Omental fat pad (tissue), 3 donors: ENCODE measurements at regions not wholly inside any gene's neighbourhood (a gene's known extent, or its start where the extent isn't known, plus 50 kb on each side); places are given as distances from the start of the nearest gene placed in this dataset.

Experiments used
- ATAC-seq: fragments of 150-250 bp; one replicate; pipeline ENCODE4 v1.9.1; 2016; ENCODE audit warnings: mild to moderate bottlenecking, moderate library complexity; ENCODE audit not compliant: low FRiP score
- DNase-seq: peaks from one replicate; pipeline ENCODE4 v3.0.0-alpha.2; 2019; ENCODE audit warnings: low spot score
- TF ChIP-seq, protein P1 (sequence below), 3 donors: fragments of 450-650 bp; IDR thresholded peaks; one replicate each; pipeline ENCODE4 v1.5.1; 2016 to 2017; ENCODE audit warnings: antibody characterized with exemption in 3 of 3, mild to moderate bottlenecking in 3 of 3, moderate library complexity in 2 of 3

DNA sequence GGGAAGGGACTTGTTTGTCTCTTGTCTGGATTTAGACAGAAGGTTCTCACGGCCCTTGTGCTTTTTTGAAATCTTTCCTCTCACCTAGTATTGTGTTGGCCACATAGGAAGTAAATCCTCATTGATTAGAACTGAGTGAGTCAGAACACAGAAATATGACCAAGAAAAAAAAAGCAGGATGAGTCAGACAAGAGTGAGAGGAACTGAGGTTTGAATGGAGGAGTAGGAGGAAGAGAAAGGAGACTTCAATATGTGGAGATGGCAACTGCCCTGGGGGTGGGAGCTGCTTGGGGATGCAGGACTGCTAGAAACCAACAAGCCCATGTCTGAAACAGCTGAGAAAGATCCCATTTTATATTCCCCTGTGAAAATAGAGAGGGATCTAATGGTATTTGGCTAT, 194.1 kb upstream of the ZBTB20 start:
- ATAC-seq (no peak), DNase-seq (no peak)
- TF ChIP-seq, protein P1, sequence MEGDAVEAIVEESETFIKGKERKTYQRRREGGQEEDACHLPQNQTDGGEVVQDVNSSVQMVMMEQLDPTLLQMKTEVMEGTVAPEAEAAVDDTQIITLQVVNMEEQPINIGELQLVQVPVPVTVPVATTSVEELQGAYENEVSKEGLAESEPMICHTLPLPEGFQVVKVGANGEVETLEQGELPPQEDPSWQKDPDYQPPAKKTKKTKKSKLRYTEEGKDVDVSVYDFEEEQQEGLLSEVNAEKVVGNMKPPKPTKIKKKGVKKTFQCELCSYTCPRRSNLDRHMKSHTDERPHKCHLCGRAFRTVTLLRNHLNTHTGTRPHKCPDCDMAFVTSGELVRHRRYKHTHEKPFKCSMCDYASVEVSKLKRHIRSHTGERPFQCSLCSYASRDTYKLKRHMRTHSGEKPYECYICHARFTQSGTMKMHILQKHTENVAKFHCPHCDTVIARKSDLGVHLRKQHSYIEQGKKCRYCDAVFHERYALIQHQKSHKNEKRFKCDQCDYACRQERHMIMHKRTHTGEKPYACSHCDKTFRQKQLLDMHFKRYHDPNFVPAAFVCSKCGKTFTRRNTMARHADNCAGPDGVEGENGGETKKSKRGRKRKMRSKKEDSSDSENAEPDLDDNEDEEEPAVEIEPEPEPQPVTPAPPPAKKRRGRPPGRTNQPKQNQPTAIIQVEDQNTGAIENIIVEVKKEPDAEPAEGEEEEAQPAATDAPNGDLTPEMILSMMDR (IDR thresholded peaks at IDR 0.05) = no peak

DNA sequence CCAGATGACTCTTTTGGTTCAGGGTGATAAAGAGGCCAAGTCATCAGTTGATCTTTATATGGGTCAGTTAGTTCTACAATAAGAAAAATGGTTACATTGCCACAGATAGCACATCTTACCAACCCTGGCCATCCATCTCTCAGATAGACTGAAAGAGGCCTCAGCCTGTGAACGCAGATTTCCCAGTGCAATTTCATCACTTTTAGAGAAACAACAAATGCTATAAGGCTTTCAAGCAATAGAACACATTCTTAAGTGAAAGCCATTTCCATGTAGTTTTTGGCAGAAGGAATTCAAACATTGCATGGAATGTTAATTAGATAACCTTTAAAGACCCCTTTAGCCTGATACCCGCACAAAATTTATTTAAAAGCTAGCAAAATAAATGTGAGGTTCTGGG, 200.6 kb upstream of the ZBTB20 start:
- ATAC-seq (no peak), DNase-seq (no peak)
- TF ChIP-seq, protein P1 (IDR thresholded peaks at IDR 0.05) = no peak

DNA sequence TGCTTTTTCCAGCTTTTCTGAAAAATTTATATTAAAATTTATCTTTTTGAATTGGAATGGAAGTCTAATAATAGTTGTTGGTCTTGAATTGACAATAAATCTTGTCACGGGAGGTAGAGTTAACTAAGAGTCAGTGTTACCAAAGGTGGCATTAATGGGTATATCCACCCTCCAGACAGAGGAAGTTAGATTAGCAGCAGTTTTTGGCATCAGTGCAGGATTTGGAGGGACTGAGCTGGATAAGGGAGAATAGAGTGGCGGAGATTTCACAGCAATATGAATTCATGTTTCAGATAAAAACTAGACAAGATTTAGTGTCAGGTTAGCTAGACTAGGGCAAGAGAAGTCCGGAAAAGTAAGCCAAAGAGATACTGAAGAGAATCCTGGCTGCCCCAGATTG, 201.3 kb upstream of the ZBTB20 start:
- no peak for DNase-seq
- no peak for ATAC-seq
- TF ChIP-seq, protein P1 (IDR thresholded peaks at IDR 0.05) = no peak

DNA sequence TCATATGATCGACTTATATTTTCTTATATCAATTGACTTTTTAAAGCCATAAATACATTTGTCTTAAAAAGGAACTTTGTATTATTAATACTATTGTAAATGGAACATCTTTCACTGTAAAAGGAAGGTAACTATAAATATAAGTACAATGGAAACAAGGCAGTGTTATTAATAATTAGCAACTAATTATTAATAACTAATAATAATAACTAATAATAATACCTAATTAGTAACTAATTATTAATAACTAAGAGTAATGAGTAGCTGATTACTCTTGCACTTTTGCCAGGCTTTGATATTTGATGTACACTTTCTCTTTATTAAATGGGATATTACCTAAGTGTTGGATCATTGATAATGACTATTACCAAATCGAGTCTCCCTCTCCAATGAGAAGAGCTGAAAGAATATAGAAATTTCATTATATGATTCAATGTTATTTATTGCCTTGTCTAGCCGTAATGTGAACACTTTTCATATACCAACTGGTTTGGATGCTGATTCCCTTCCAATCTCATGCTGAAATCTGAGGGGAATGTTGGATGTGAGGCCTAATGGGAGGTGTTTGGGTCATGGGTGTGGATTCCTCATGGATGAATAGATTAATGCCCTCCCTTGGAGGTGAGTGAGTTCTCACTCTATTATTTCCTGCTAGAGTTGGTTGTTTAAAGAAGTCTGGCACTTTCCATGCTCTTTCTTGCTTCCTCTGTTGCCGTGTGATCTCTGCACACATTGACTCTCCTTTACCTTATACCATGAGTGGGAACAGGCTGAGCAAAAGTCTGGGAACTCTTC, 202.1 kb upstream of the ZBTB20 start:
- DNase-seq (no peak), ATAC-seq (no peak)
- TF ChIP-seq, protein P1 (IDR thresholded peaks at IDR 0.05) = no peak

DNA sequence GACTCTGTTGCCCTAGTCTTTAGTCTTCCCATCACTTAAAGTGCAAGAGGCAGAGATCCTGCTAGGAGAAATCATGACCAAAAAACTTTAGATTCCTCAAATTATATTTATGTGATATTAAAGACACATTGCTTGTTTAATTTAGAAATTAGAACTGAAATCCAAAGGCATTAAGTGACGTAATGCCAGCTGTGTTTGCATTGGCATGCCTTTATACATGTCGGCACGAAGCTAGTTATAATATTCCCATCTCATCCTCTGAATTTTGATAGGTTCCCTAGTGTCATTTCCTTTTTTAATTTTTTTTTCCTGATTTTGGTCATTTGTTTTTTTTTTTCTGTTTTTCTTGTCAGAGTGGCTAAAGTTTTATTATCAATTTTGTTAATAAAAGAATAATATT, 203.5 kb upstream of the ZBTB20 start:
- ATAC-seq (no peak), DNase-seq (no peak)
- TF ChIP-seq, protein P1 (IDR thresholded peaks at IDR 0.05) = no peak

DNA sequence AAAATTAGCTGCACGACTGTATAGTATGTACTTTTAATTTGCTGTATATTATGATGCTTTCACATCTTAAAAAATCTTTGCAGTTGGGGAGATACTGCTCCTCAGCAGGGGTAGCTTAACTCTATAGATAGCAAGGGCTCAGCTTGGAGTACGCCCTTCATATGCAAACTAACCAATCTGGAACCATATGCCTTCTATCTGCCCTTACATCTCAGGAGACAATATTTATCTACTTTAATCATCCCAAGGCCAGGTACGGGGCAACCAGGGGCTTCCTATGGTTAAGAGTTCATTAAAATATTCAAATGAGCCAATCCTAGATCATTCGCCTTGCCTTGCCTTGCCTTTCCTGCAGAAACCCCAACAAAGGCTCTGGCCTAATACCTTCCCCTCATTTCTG, 204.1 kb upstream of the ZBTB20 start:
- DNase-seq (no peak), ATAC-seq (no peak)
- TF ChIP-seq, protein P1 (IDR thresholded peaks at IDR 0.05) = no peak

DNA sequence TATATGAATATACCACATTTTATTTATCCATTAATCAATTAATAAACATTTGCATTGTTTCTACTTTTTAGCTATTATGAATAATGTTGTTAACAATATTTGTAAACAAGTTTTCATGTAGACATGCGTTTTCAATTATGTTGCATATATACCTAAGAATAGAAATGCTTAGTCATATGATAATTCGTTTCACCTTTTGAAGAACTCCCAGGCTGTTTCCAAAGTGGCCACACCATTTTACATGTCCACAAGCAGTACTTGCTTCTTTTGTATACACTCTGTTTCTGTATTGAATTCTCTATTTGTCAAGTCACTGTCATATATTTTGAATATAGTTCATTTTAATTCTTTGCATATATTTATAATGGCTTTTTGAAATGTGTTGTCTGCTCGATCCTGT, 206.9 kb upstream of the ZBTB20 start:
- no peak for DNase-seq
- no peak for ATAC-seq
- TF ChIP-seq, protein P1 (IDR thresholded peaks at IDR 0.05) = no peak
